AG04449 (cell line): ENCODE measurements at regions not wholly inside any gene's neighbourhood (a gene's known extent, or its start where the extent isn't known, plus 50 kb on each side); places are given as distances from the start of the nearest gene placed in this dataset.

ENCODE experiments used
- CTCF ChIA-PET: fragments of 350-600 bp; formaldehyde crosslinking; extraction: SDS; loops from one replicate; lab custom pipeline; 2021; ENCODE audit warnings: antibody characterized with exemption; lab: Yijun Ruan, JAX
- POLR2A ChIA-PET: fragments of 400-600, 350-600 bp; formaldehyde crosslinking; extraction: SDS; loops from one replicate; lab custom pipeline; 2020; ENCODE audit warnings: antibody characterized with exemption, inconsistent platforms; lab: Yijun Ruan, JAX
- DNase-seq: peaks from one replicate; pipeline ENCODE4 v3.0.0-alpha.2; 2010; ENCODE audit warnings: low read depth, low spot score
- H3K4me3 ChIP-seq: 2 replicates; pipeline ENCODE4 v1.5.1; 2011; ENCODE audit warnings: low read depth, mild to moderate bottlenecking, control low read depth, low read length
- TF ChIP-seq, protein P1 (sequence below): IDR thresholded peaks from one replicate; pipeline ENCODE4 v1.5.1; 2011; ENCODE audit warnings: mild to moderate bottlenecking, moderate library complexity, low read length, control low read depth, inconsistent platforms; ENCODE audit not compliant: insufficient read depth; ENCODE audit errors: missing control alignments

DNA sequence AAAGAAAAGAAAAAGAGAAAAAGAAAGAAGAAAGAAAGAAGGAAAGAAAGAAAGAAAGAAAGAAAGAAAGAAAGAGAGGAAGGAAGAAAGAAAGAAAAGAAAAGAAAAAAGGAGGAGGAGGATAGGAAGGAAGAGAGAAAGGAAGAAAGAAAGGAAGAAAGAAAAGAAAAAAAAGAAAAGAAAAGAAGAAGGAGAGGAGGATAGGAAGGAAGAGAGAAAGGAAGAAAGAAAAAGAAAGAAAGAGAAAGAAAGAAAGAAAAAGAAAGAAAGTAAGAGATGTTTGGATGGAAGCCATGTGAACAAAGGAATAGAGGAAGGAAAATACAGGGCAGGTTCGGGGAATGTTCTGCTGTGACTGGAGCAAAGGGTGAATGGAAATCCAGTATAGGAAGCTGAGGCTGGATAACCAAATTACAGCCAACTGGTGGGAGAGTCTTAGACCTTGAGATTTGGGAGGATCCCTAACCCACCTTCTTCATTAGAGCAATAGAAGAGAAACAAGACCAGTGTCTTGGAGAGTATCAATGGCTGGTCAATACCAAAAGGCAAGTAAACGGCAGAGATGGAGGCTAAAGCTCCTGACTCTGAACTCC is 94.9 kb downstream of the RASSF10 start:
- ChIA-PET CTCF (no interaction called here), POLR2A (no interaction called here)
- no peak overlapping the region for H3K4me3 ChIP-seq
- DNase-seq: no peak
- TF ChIP-seq, protein P1, sequence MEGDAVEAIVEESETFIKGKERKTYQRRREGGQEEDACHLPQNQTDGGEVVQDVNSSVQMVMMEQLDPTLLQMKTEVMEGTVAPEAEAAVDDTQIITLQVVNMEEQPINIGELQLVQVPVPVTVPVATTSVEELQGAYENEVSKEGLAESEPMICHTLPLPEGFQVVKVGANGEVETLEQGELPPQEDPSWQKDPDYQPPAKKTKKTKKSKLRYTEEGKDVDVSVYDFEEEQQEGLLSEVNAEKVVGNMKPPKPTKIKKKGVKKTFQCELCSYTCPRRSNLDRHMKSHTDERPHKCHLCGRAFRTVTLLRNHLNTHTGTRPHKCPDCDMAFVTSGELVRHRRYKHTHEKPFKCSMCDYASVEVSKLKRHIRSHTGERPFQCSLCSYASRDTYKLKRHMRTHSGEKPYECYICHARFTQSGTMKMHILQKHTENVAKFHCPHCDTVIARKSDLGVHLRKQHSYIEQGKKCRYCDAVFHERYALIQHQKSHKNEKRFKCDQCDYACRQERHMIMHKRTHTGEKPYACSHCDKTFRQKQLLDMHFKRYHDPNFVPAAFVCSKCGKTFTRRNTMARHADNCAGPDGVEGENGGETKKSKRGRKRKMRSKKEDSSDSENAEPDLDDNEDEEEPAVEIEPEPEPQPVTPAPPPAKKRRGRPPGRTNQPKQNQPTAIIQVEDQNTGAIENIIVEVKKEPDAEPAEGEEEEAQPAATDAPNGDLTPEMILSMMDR: no peak

DNA sequence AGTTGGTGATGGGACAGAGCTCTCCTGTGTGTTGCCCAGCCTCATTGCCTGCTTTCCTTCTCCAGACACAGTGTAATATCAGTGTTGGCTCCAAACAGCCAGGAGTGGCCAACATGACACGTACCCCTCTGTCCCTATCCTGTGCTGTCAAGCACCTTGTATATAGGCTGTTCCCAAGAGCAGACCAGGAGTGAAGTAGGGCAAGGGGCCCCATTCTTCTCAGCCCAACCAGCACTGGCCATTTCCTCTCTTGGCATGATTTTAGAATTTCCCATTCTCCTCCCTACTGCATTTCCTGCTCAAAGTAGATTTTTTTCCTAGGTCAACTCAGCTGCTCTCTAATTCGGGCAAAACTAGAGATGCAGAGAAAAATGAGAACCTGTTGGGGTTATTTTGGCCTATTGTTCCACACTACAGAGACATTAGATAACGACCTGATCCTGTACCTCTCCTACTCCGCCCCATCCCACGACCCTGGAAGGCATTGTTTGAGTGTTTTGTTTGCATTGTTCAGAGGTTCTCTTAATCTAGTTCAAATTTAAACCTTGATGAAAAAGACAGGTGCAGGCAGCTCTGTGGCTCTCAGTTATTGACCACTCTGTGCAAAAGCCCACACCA is 95.6 kb downstream of the RASSF10 start:
- CTCF ChIA-PET: no interaction called here
- DNase-seq: no peak
- POLR2A ChIA-PET: no interaction called here
- H3K4me3 ChIP-seq: no peak overlapping the region
- TF ChIP-seq, protein P1: no peak

DNA sequence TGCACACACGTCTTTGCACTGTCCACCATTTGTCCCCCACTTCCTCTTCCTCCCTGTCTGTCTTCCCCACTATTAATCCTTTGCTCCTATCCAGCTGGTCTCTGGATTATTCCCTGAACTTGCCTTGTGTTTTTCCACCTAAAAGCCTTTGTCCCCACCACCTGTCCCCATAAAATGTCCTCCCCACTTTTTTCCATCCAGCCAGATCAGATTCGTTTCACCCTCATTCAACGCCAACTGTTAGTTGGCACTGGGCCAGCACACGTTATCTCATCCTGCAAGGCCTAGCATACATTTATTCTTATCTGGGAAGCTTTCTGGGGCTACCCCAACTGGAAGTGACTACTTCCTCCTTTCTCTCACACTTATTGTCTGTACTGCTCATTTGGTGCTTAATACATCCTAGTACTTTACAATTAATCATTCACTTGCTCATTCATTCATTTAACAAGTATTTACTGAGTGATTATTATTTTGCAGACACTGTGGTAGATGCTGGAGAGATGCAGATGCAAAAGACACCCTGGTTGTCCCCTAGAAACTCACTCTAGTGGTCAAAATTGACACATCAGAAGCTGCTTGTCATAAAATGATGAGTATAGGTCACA is 96.2 kb downstream of the RASSF10 start:
- no peak for DNase-seq
- no peak overlapping the region for H3K4me3 ChIP-seq
- TF ChIP-seq, protein P1: no peak
- ChIA-PET CTCF (interaction anchor here (1.2 to 1.5 kb wide), 2 partner anchors 9 kb away, joined by 3 to 4 read pairs; no protein-coding TSS in a partner anchor), POLR2A (no interaction called here)

DNA sequence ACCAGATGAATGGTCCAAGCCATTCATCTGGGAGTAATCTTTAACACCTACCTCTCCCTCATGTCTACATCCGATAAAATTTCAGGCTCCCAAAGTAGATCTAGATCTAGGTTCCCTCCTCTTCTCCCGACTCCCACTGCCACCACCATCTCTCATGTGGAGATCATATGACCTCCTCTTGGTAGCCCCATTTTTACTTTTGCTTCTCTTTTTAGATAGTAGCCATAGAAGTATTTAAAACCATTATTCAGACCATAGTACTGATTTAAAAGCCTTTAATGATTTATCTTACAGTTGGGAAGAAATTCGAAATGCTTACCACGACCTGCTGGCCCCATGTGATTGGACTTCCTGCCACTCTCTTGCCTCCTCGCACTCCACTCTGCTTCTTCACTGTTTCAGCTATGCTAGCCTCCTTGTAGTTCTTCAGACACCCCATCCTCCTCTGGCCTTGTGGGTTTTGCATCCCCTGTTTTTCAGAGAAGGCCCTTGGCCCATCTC is 98.5 kb downstream of the RASSF10 start:
- ChIA-PET POLR2A (no interaction called here), CTCF (no interaction called here)
- no peak overlapping the region for H3K4me3 ChIP-seq
- TF ChIP-seq, protein P1: no peak
- DNase-seq: no peak

DNA sequence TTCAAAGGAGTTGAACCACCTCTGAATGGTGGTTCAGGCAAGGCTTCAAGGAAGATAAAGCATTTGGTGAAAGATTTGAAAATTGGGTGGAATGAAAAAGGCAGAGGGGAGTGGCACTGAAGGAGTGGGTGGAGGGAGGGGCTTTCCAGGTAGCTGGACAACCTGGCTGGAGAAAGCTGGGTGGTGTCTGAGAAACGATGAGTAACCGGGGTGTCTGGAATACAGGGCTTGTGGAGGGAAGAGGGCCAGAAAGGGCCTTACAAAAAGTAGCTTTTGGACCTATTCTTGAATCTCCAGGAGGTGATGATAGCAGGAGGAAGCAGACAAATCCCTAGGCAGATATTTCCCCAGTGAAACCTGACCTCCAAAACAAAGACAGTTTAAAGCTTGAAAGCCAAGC is 99.3 kb downstream of the RASSF10 start:
- CTCF ChIA-PET: no interaction called here
- POLR2A ChIA-PET: no interaction called here

More for the DNA sequence above, 99.3 kb downstream of the RASSF10 start:
- TF ChIP-seq, protein P1: no peak
- no peak overlapping the region for H3K4me3 ChIP-seq
- DNase-seq: no peak
